Lower leg skin (tissue), 4 donors: ENCODE measurements at regions not wholly inside any gene's neighbourhood (a gene's known extent, or its start where the extent isn't known, plus 50 kb on each side); places are given as distances from the start of the nearest gene placed in this dataset.
"Not testable (repeated sequence)": the region's sequence is repeated elsewhere in the genome, so short reads cannot be mapped to it uniquely, and the experiment has no call there.

Source experiments
- DNase-seq, 2 donors: peaks; one replicate each; pipeline ENCODE4 v3.0.0-alpha.2; 2019; ENCODE audit warnings: low spot score in 2 of 2
- H3K4me3 ChIP-seq: fragments of 200-600 bp; sonication (generic); 2 replicates; pipeline ENCODE4 v1.5.1; 2017; ENCODE audit warnings: mild to moderate bottlenecking, low read depth; ENCODE audit not compliant: poor library complexity, severe bottlenecking
- CTCF ChIP-seq, 3 donors: fragments of 450-650 bp; IDR thresholded peaks; one replicate each; pipeline ENCODE4 v1.5.1; 2016; ENCODE audit warnings: antibody characterized with exemption in 3 of 3, mild to moderate bottlenecking in 3 of 3, moderate library complexity in 2 of 3
- POLR2A ChIP-seq, 2 donors: fragments of 450-650 bp; IDR thresholded peaks; one replicate each; pipeline ENCODE4 v1.6.1; 2016 to 2017; ENCODE audit warnings: antibody characterized with exemption in 2 of 2, mild to moderate bottlenecking in 1 of 2, moderate library complexity in 1 of 2
- WGBS, 2 donors: methylation state at CpG; one replicate each; pipeline ENCODE4 v1.1.5; 2018; 5-methylcytosine and 5-hydroxymethylcytosine counted together
- intact Hi-C: fragments of 100-400 bp; cut with DNase I; formaldehyde crosslinking; loops from one replicate; pipeline ENCODE4 v1.15.0; 2023; ENCODE audit warnings: low total_unique reads

- 42 to 87% methylated on average over 1 of the region's 1 CpG for WGBS, 2 donors
- intact Hi-C loops: not testable (repeated sequence)
These were observed 954.5 kb upstream of the ADAMTS5 start for GRCh38 chr21:27921421-27921820.

GRCh38 chr21:27917966-27918365, 951.1 kb upstream of the ADAMTS5 start:
- DNase-seq, intact Hi-C loops, H3K4me3 ChIP-seq: not testable (repeated sequence)

More at GRCh38 chr21:27921421-27921820, 954.5 kb upstream of the ADAMTS5 start:
- H3K4me3 ChIP-seq, DNase-seq: not testable (repeated sequence)

- DNase-seq, H3K4me3 ChIP-seq, intact Hi-C loops: not testable (repeated sequence)
- WGBS, 2 donors: 96 to 98% methylated on average over 2 of the region's 2 CpGs
These were observed 949.4 kb upstream of the ADAMTS5 start for GRCh38 chr21:27916326-27916725.

- H3K4me3 ChIP-seq, intact Hi-C loops, DNase-seq: not testable (repeated sequence)
- WGBS, 2 donors: 75 to 76% methylated on average over 2 of the region's 2 CpGs
These were observed 945.2 kb upstream of the ADAMTS5 start for GRCh38 chr21:27912133-27912532.

GRCh38 chr21:27909487-27909886, 942.6 kb upstream of the ADAMTS5 start:
- H3K4me3 ChIP-seq, DNase-seq, intact Hi-C loops: not testable (repeated sequence)

GRCh38 chr21:27908816-27909215, 941.9 kb upstream of the ADAMTS5 start:
- 78 to 86% methylated on average over 4 of the region's 4 CpGs for WGBS, 2 donors
- DNase-seq, intact Hi-C loops, H3K4me3 ChIP-seq: not testable (repeated sequence)

GRCh38 chr21:27902904-27903303, 936.0 kb upstream of the ADAMTS5 start:
- H3K4me3 ChIP-seq, DNase-seq, intact Hi-C loops: not testable (repeated sequence)
- WGBS, 2 donors: 43 to 66% methylated on average over 2 of the region's 2 CpGs

GRCh38 chr21:27893619-27894018, 926.7 kb upstream of the ADAMTS5 start:
- 78 to 85% methylated on average over 2 of the region's 3 CpGs for WGBS, 2 donors
- not testable (repeated sequence) for DNase-seq

GRCh38 chr21:27891495-27891894, 924.6 kb upstream of the ADAMTS5 start:
- DNase-seq, H3K4me3 ChIP-seq, intact Hi-C loops: not testable (repeated sequence)
- WGBS, 2 donors: 59 to 67% methylated on average over 4 of the region's 4 CpGs

More at GRCh38 chr21:27893619-27894018, 926.7 kb upstream of the ADAMTS5 start:
- H3K4me3 ChIP-seq, intact Hi-C loops: not testable (repeated sequence)

- WGBS, 2 donors: 91 to 95% methylated on average over 1 of the region's 1 CpG
- H3K4me3 ChIP-seq, DNase-seq, intact Hi-C loops: not testable (repeated sequence)
These were observed 921.0 kb upstream of the ADAMTS5 start for GRCh38 chr21:27887808-27888455.

- 96 to 98% methylated on average over 31 of the region's 31 CpGs for WGBS, 2 donors
- TF ChIP-seq CTCF (IDR thresholded peaks at IDR 0.05): no peak
- TF ChIP-seq POLR2A (IDR thresholded peaks at IDR 0.05): no peak
- H3K4me3 ChIP-seq: no peak overlapping the region
- DNase-seq: no peak
- intact Hi-C loops: no loop called here
These were observed 918.4 kb upstream of the ADAMTS5 start for GRCh38 chr21:27885296-27885711.

- H3K4me3 ChIP-seq, DNase-seq, intact Hi-C loops: not testable (repeated sequence)
- 44 to 55% methylated on average over 3 of the region's 3 CpGs for WGBS, 2 donors
These were observed 914.4 kb upstream of the ADAMTS5 start for GRCh38 chr21:27881331-27881730.

- intact Hi-C loops, DNase-seq, H3K4me3 ChIP-seq: not testable (repeated sequence)
- 46 to 56% methylated on average over 1 to 2 of the region's 2 CpGs for WGBS, 2 donors
These were observed 905.5 kb upstream of the ADAMTS5 start for GRCh38 chr21:27872411-27872810.

GRCh38 chr21:27870755-27871154, 903.9 kb upstream of the ADAMTS5 start:
- H3K4me3 ChIP-seq, intact Hi-C loops, DNase-seq: not testable (repeated sequence)
